Muscle layer of duodenum (tissue), 2 donors: ENCODE measurements at regions not wholly inside any gene's neighbourhood (a gene's known extent, or its start where the extent isn't known, plus 50 kb on each side); places are given as distances from the start of the nearest gene placed in this dataset.
"Not testable (repeated sequence)": the region's sequence is repeated elsewhere in the genome, so short reads cannot be mapped to it uniquely, and the experiment has no call there.

ENCODE experiments used
- H3K27ac ChIP-seq: one replicate; pipeline ENCODE4 v1.7.0; 2013; ENCODE audit warnings: mild to moderate bottlenecking, low read length
- H3K27me3 ChIP-seq: one replicate; pipeline ENCODE4 v1.7.0; 2013; ENCODE audit warnings: low read depth, mild to moderate bottlenecking, control low read depth, low read length
- H3K36me3 ChIP-seq, 2 donors: one replicate each; pipeline ENCODE4 v1.7.0; 2013; ENCODE audit warnings: low read length in 2 of 2, control low read depth in 1 of 2, mild to moderate bottlenecking in 1 of 2; ENCODE audit not compliant: insufficient read depth in 2 of 2, control insufficient read depth in 1 of 2
- H3K4me1 ChIP-seq, 2 donors: one replicate each; pipeline ENCODE4 v1.7.0; 2013; ENCODE audit warnings: low read length in 2 of 2, mild to moderate bottlenecking in 2 of 2, control low read depth in 1 of 2, moderate library complexity in 1 of 2; ENCODE audit not compliant: insufficient read depth in 2 of 2, control insufficient read depth in 1 of 2
- H3K4me3 ChIP-seq, 2 donors: one replicate each; pipeline ENCODE4 v1.7.0; 2013; ENCODE audit warnings: low read length in 2 of 2, low read depth in 1 of 2, mild to moderate bottlenecking in 1 of 2
- H3K9me3 ChIP-seq, 2 donors: one replicate each; pipeline ENCODE4 v1.7.0; 2013; ENCODE audit warnings: low read length in 2 of 2, control low read depth in 1 of 2, mild to moderate bottlenecking in 1 of 2; ENCODE audit not compliant: control insufficient read depth in 1 of 2
- donor health status: healthy.

- H3K27me3 ChIP-seq = no peaks in the 10 kb centered on the region
- no peak overlapping the region for H3K27ac ChIP-seq
- H3K9me3 ChIP-seq = peaks cover 0 to 14% of the 10 kb centered on the region in 2 donors
- H3K4me3 ChIP-seq = no peak overlapping the region
- no peaks in the 10 kb centered on the region for H3K4me1 ChIP-seq
- no peaks in the 10 kb centered on the region for H3K36me3 ChIP-seq
Measured at GRCh38 chr3:189014526-189014925, 157.2 kb upstream of the TPRG1 start.

- H3K27ac ChIP-seq, H3K36me3 ChIP-seq, H3K9me3 ChIP-seq, H3K27me3 ChIP-seq, H3K4me3 ChIP-seq, H3K4me1 ChIP-seq: not testable (repeated sequence)
Measured at GRCh38 chr3:189022576-189023466, 148.9 kb upstream of the TPRG1 start.

- H3K36me3 ChIP-seq = no peaks in the 10 kb centered on the region
- no peak overlapping the region for H3K27ac ChIP-seq
- no peak overlapping the region for H3K4me3 ChIP-seq
- H3K27me3 ChIP-seq = no peaks in the 10 kb centered on the region
- no peaks in the 10 kb centered on the region for H3K9me3 ChIP-seq
- no peaks in the 10 kb centered on the region for H3K4me1 ChIP-seq
Measured at GRCh38 chr3:189025866-189026265, 145.9 kb upstream of the TPRG1 start.

GRCh38 chr3:189027626-189028155 is 144.1 kb upstream of the TPRG1 start:
- Histone ChIP-seq H3K4me3 (no peak overlapping the region), H3K9me3 (no peaks in the 10 kb centered on the region), H3K27me3 (no peaks in the 10 kb centered on the region), H3K4me1 (no peaks in the 10 kb centered on the region), H3K27ac (no peak overlapping the region), H3K36me3 (no peaks in the 10 kb centered on the region)

- H3K36me3 ChIP-seq = no peaks in the 10 kb centered on the region
- H3K9me3 ChIP-seq = peaks cover 0 to 4% of the 10 kb centered on the region in 2 donors
- no peaks in the 10 kb centered on the region for H3K4me1 ChIP-seq
- no peak overlapping the region for H3K4me3 ChIP-seq
- no peak overlapping the region for H3K27ac ChIP-seq
- H3K27me3 ChIP-seq = no peaks in the 10 kb centered on the region
Measured at GRCh38 chr3:189038773-189039745, 132.7 kb upstream of the TPRG1 start.

GRCh38 chr3:189040656-189041335 is 131.0 kb upstream of the TPRG1 start:
- no peaks in the 10 kb centered on the region for H3K9me3 ChIP-seq
- no peak overlapping the region for H3K27ac ChIP-seq
- no peaks in the 10 kb centered on the region for H3K36me3 ChIP-seq
- H3K27me3 ChIP-seq = no peaks in the 10 kb centered on the region
- no peaks in the 10 kb centered on the region for H3K4me1 ChIP-seq
- no peak overlapping the region for H3K4me3 ChIP-seq

GRCh38 chr3:189041482-189042090 is 130.2 kb upstream of the TPRG1 start:
- H3K4me3 ChIP-seq = no peak overlapping the region
- no peaks in the 10 kb centered on the region for H3K4me1 ChIP-seq
- no peak overlapping the region for H3K27ac ChIP-seq
- H3K27me3 ChIP-seq = no peaks in the 10 kb centered on the region
- no peaks in the 10 kb centered on the region for H3K9me3 ChIP-seq
- no peaks in the 10 kb centered on the region for H3K36me3 ChIP-seq

GRCh38 chr3:189042832-189043231 is 128.9 kb upstream of the TPRG1 start:
- Histone ChIP-seq H3K4me1 (no peaks in the 10 kb centered on the region), H3K27ac (no peak overlapping the region), H3K27me3 (no peaks in the 10 kb centered on the region), H3K9me3 (no peaks in the 10 kb centered on the region), H3K4me3 (no peak overlapping the region), H3K36me3 (no peaks in the 10 kb centered on the region)

- Histone ChIP-seq H3K4me1 (no peaks in the 10 kb centered on the region), H3K36me3 (no peaks in the 10 kb centered on the region), H3K9me3 (no peaks in the 10 kb centered on the region), H3K27ac (no peak overlapping the region), H3K27me3 (no peaks in the 10 kb centered on the region), H3K4me3 (no peak overlapping the region)
Measured at GRCh38 chr3:189049458-189050236, 122.1 kb upstream of the TPRG1 start.

GRCh38 chr3:189053322-189053721 is 118.4 kb upstream of the TPRG1 start:
- no peak overlapping the region for H3K4me3 ChIP-seq
- no peaks in the 10 kb centered on the region for H3K9me3 ChIP-seq
- H3K27me3 ChIP-seq = no peaks in the 10 kb centered on the region
- no peak overlapping the region for H3K27ac ChIP-seq
- H3K36me3 ChIP-seq = no peaks in the 10 kb centered on the region
- no peaks in the 10 kb centered on the region for H3K4me1 ChIP-seq
